ENCODE measurements at regions not wholly inside any gene's neighbourhood (a gene's known extent, or its start where the extent isn't known, plus 50 kb on each side); places are given as distances from the start of the nearest gene placed in this dataset.

GRCh38 chr14:65352964-65353530 is 59.5 kb upstream of the FUT8 start:
- no peak for DNase-seq

- DNase-seq, result no peak
Measured at GRCh38 chr14:65354131-65354530, 58.4 kb upstream of the FUT8 start.

GRCh38 chr14:65354715-65355114 is 57.8 kb upstream of the FUT8 start:
- no peak for DNase-seq

- no peak for DNase-seq
Measured at GRCh38 chr14:65356327-65356836, 56.1 kb upstream of the FUT8 start.

- DNase-seq, result no peak
Measured at GRCh38 chr14:65357113-65357512, 55.4 kb upstream of the FUT8 start.

- DNase-seq, result no peak
Measured at GRCh38 chr14:65357689-65358088, 54.8 kb upstream of the FUT8 start.

GRCh38 chr14:65359503-65359902 is 53.0 kb upstream of the FUT8 start:
- no peak for DNase-seq

GRCh38 chr14:65360144-65360784 is 52.3 kb upstream of the FUT8 start:
- DNase-seq, result no peak

- DNase-seq, result peak; percentile 43
Measured at GRCh38 chr14:65361920-65362319, 50.6 kb upstream of the FUT8 start.

Measured in renal pelvis (tissue), 1 donor.